ENCODE measurements at regions not wholly inside any gene's neighbourhood (a gene's known extent, or its start where the extent isn't known, plus 50 kb on each side); places are given as distances from the start of the nearest gene placed in this dataset.
A peak's percentile ranks its signal among the peaks of the same experiment; 100 is the strongest.

DNA sequence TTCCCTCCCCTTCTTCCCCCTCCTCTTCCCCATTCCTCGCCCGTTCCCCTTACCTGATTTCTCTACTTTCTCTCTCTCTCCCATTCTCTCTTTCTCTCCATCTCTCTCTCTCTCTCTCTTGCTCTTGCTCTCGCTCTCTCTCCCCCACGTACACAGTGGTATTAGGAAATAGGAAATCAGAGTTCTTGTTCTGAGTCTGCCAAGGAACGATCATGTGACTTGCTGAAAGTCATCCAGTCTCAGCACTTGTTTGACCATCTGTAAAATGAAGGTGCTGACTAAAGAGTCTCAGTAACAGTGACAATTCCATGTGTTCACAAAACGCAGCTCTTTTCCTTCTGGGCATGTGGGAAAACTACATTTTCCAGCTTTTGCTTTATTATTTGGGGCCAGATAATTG, 445.0 kb upstream of the TGFBR2 start:
- DNase-seq (ENCODE audit: low read depth in 2 of 2): peak; percentile 54 to 86
- Histone ChIP-seq H4K20me1 (ENCODE audit: control insufficient read depth, extremely low read depth, insufficient read depth, low read length) (no peaks in the 10 kb centered on the region), H2AFZ (ENCODE audit: low read length) (peak overlapping the region; percentile 40), H3K4me1 (ENCODE audit: control insufficient read depth, extremely low read depth, insufficient read depth, low read length) (peaks cover 3% of the 10 kb centered on the region), H3K27ac (ENCODE audit: insufficient read depth, low read length) (no peak overlapping the region), H3K79me2 (ENCODE audit: control insufficient read depth, insufficient read depth, low read length) (no peaks in the 10 kb centered on the region), H3K36me3 (ENCODE audit: control insufficient read depth, insufficient read depth, low read length) (no peaks in the 10 kb centered on the region), H3K4me2 (ENCODE audit: extremely low read depth, insufficient read depth, low read length) (no peak overlapping the region), H3K27me3 (ENCODE audit: control insufficient read depth, insufficient read depth, low read length) (no peaks in the 10 kb centered on the region), H3K9me3 (ENCODE audit: control insufficient read depth, insufficient read depth, low read depth, low read length) (no peaks in the 10 kb centered on the region), H3K4me3 (replicated peaks in 1 of 4; ENCODE audit: control extremely low read depth in 1 of 4, insufficient read depth in 1 of 4, low read depth in 3 of 4, low read length in 4 of 4) (no peak overlapping the region), H3K9ac (ENCODE audit: insufficient read depth, low read length) (no peak overlapping the region)
- TF ChIP-seq, protein P1, sequence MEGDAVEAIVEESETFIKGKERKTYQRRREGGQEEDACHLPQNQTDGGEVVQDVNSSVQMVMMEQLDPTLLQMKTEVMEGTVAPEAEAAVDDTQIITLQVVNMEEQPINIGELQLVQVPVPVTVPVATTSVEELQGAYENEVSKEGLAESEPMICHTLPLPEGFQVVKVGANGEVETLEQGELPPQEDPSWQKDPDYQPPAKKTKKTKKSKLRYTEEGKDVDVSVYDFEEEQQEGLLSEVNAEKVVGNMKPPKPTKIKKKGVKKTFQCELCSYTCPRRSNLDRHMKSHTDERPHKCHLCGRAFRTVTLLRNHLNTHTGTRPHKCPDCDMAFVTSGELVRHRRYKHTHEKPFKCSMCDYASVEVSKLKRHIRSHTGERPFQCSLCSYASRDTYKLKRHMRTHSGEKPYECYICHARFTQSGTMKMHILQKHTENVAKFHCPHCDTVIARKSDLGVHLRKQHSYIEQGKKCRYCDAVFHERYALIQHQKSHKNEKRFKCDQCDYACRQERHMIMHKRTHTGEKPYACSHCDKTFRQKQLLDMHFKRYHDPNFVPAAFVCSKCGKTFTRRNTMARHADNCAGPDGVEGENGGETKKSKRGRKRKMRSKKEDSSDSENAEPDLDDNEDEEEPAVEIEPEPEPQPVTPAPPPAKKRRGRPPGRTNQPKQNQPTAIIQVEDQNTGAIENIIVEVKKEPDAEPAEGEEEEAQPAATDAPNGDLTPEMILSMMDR (conservative IDR thresholded peaks at IDR 0.05 in 1 of 2, IDR thresholded peaks at IDR 0.05 in 1 of 2; ENCODE audit: low read depth in 1 of 2, low read length in 2 of 2): no peak
- TF ChIP-seq EZH2 (IDR thresholded peaks at IDR 0.05; ENCODE audit: low read length, missing control alignments): no peak

DNA sequence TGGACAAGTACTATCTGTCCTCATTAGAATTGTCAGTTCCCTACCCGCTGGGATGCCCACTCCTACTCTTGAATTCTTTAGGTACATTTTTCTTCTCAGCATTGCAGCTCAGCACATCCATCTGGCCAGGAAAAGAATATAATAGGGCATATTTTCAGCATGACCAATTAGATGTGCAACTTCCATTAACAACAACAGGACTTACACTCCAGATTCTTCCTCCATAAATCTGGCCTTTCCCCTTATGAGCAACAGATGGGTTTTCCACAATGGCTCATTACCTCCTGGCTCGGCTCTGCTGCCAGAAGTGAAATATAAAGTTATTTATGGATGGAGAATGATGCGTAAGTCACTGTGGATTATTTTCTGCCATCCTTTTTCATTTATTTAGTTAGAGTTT, 443.8 kb upstream of the TGFBR2 start:
- H3K4me2 ChIP-seq (ENCODE audit: extremely low read depth, insufficient read depth, low read length): no peak overlapping the region
- H3K4me1 ChIP-seq (ENCODE audit: control insufficient read depth, extremely low read depth, insufficient read depth, low read length): peaks cover 3% of the 10 kb centered on the region
- TF ChIP-seq, protein P1 (conservative IDR thresholded peaks at IDR 0.05 in 1 of 2, IDR thresholded peaks at IDR 0.05 in 1 of 2; ENCODE audit: low read depth in 1 of 2, low read length in 2 of 2): no peak
- no peak for TF ChIP-seq EZH2 (IDR thresholded peaks at IDR 0.05; ENCODE audit: low read length, missing control alignments)
- H3K9ac ChIP-seq (ENCODE audit: insufficient read depth, low read length): no peak overlapping the region
- H3K9me3 ChIP-seq (ENCODE audit: control insufficient read depth, insufficient read depth, low read depth, low read length): no peaks in the 10 kb centered on the region
- no peaks in the 10 kb centered on the region for H3K27me3 ChIP-seq (ENCODE audit: control insufficient read depth, insufficient read depth, low read length)
- DNase-seq (ENCODE audit: low read depth in 2 of 2): peak; percentile 52 to 96
- H3K27ac ChIP-seq (ENCODE audit: insufficient read depth, low read length): no peak overlapping the region
- no peak overlapping the region for H3K4me3 ChIP-seq (replicated peaks in 1 of 4; ENCODE audit: control extremely low read depth in 1 of 4, insufficient read depth in 1 of 4, low read depth in 3 of 4, low read length in 4 of 4)
- H3K36me3 ChIP-seq (ENCODE audit: control insufficient read depth, insufficient read depth, low read length): no peaks in the 10 kb centered on the region
- no peaks in the 10 kb centered on the region for H4K20me1 ChIP-seq (ENCODE audit: control insufficient read depth, extremely low read depth, insufficient read depth, low read length)
- H2AFZ ChIP-seq (ENCODE audit: low read length): no peak overlapping the region
- H3K79me2 ChIP-seq (ENCODE audit: control insufficient read depth, insufficient read depth, low read length): no peaks in the 10 kb centered on the region

DNA sequence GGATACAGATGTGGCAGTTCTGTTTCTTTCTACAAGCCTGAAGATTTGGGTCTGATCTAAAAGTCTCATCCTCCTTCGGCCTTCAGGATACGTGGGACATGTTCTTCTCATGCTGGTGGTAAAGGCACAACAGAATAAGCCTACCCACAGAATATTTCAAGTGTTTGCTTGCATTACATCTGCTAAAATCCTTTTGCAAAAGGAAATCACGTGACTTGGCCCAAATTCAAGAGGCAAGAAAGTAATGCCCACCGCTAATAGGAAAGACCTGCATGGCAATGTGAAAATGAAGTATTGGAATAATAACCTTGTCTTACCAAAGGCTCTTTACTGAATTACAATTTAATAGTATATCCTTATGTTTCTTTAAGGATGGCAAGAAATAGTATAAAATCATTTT, 439.9 kb upstream of the TGFBR2 start:
- TF ChIP-seq, protein P1 (conservative IDR thresholded peaks at IDR 0.05 in 1 of 2, IDR thresholded peaks at IDR 0.05 in 1 of 2; ENCODE audit: low read depth in 1 of 2, low read length in 2 of 2): no peak
- TF ChIP-seq EZH2 (IDR thresholded peaks at IDR 0.05; ENCODE audit: low read length, missing control alignments): no peak
- Histone ChIP-seq H3K36me3 (ENCODE audit: control insufficient read depth, insufficient read depth, low read length) (no peaks in the 10 kb centered on the region), H3K9ac (ENCODE audit: insufficient read depth, low read length) (no peak overlapping the region), H3K79me2 (ENCODE audit: control insufficient read depth, insufficient read depth, low read length) (no peaks in the 10 kb centered on the region), H3K4me2 (ENCODE audit: extremely low read depth, insufficient read depth, low read length) (no peak overlapping the region), H3K4me1 (ENCODE audit: control insufficient read depth, extremely low read depth, insufficient read depth, low read length) (peaks cover 2% of the 10 kb centered on the region), H2AFZ (ENCODE audit: low read length) (no peak overlapping the region), H3K27ac (ENCODE audit: insufficient read depth, low read length) (no peak overlapping the region), H4K20me1 (ENCODE audit: control insufficient read depth, extremely low read depth, insufficient read depth, low read length) (no peaks in the 10 kb centered on the region), H3K4me3 (replicated peaks in 1 of 4; ENCODE audit: control extremely low read depth in 1 of 4, insufficient read depth in 1 of 4, low read depth in 3 of 4, low read length in 4 of 4) (no peak overlapping the region), H3K9me3 (ENCODE audit: control insufficient read depth, insufficient read depth, low read depth, low read length) (no peaks in the 10 kb centered on the region), H3K27me3 (ENCODE audit: control insufficient read depth, insufficient read depth, low read length) (no peaks in the 10 kb centered on the region)
- no peak for DNase-seq (ENCODE audit: low read depth in 2 of 2)

All from fibroblast of lung (primary cell).